ENCODE measurements at regions not wholly inside any gene's neighbourhood (a gene's known extent, or its start where the extent isn't known, plus 50 kb on each side); places are given as distances from the start of the nearest gene placed in this dataset.

DNA sequence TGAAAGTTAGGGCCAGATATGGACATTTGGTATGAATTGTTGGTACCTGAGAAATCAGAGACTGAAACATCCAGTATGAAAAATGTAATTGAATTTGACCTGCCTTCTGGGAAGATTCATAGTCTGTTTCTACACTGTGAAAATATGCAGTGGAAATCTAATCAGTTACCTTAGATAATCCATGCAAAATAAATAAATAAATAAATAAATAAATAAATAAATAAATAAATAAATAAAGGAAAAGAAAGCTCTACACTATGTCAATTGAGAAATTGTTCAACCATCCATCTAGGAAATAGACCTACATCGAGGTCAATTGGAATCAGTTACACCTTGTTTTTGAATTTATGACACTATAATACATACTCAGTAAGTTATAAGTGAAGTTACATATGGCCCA lies 252.3 kb downstream of the VGLL3 start:
- TF ChIP-seq, protein P1, sequence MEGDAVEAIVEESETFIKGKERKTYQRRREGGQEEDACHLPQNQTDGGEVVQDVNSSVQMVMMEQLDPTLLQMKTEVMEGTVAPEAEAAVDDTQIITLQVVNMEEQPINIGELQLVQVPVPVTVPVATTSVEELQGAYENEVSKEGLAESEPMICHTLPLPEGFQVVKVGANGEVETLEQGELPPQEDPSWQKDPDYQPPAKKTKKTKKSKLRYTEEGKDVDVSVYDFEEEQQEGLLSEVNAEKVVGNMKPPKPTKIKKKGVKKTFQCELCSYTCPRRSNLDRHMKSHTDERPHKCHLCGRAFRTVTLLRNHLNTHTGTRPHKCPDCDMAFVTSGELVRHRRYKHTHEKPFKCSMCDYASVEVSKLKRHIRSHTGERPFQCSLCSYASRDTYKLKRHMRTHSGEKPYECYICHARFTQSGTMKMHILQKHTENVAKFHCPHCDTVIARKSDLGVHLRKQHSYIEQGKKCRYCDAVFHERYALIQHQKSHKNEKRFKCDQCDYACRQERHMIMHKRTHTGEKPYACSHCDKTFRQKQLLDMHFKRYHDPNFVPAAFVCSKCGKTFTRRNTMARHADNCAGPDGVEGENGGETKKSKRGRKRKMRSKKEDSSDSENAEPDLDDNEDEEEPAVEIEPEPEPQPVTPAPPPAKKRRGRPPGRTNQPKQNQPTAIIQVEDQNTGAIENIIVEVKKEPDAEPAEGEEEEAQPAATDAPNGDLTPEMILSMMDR (IDR thresholded peaks at IDR 0.05) = no peak
- TF ChIP-seq POLR2A (IDR thresholded peaks at IDR 0.05) (no peak), EP300 (IDR thresholded peaks at IDR 0.05) (no peak), POLR2AphosphoS5 (IDR thresholded peaks at IDR 0.05) (no peak)
